H9 (cell line): ENCODE measurements at regions not wholly inside any gene's neighbourhood (a gene's known extent, or its start where the extent isn't known, plus 50 kb on each side); places are given as distances from the start of the nearest gene placed in this dataset.

ENCODE experiments used
- DNase-seq: peaks from one replicate; pipeline ENCODE4 v3.0.0-alpha.2; 2017
- H2AFZ ChIP-seq: one replicate; pipeline ENCODE4 v1.6.1; 2013; ENCODE audit warnings: mild to moderate bottlenecking, low read length, control low read depth, moderate library complexity
- H2AK5ac ChIP-seq: 2 replicates; pipeline ENCODE4 v1.6.1; 2013; ENCODE audit warnings: low read length, control low read depth, mixed read lengths; ENCODE audit not compliant: insufficient read length
- H2BK120ac ChIP-seq: one replicate; pipeline ENCODE4 v1.6.1; 2013; ENCODE audit warnings: low read depth, mild to moderate bottlenecking, low read length, control low read depth, inconsistent platforms; ENCODE audit not compliant: poor library complexity, severe bottlenecking
- H2BK12ac ChIP-seq: 2 replicates; pipeline ENCODE4 v1.6.1; 2013; ENCODE audit warnings: low read length, control low read depth, mixed read lengths, low read depth; ENCODE audit not compliant: insufficient read length
- H2BK15ac ChIP-seq: 2 replicates; pipeline ENCODE4 v1.6.1; 2013; ENCODE audit warnings: low read depth, low read length, control low read depth
- H2BK20ac ChIP-seq: one replicate; pipeline ENCODE4 v1.6.1; 2013; ENCODE audit warnings: low read depth, mild to moderate bottlenecking, low read length, control low read depth, inconsistent platforms; ENCODE audit not compliant: poor library complexity, severe bottlenecking
- H2BK5ac ChIP-seq: 2 replicates; pipeline ENCODE4 v1.6.1; 2013; ENCODE audit warnings: low read length, control low read depth, mixed read lengths; ENCODE audit not compliant: insufficient read length
- H3K14ac ChIP-seq: 2 replicates; pipeline ENCODE4 v1.6.1; 2013; ENCODE audit warnings: low read length, control low read depth; ENCODE audit not compliant: insufficient read depth
- H3K18ac ChIP-seq: 2 replicates; pipeline ENCODE4 v1.6.1; 2013; ENCODE audit warnings: low read depth, mild to moderate bottlenecking, mixed read lengths, low read length, control low read depth; ENCODE audit not compliant: insufficient read length
- H3K23ac ChIP-seq: 2 replicates; pipeline ENCODE4 v1.6.1; 2013; ENCODE audit warnings: low read length, control low read depth, mixed read lengths, low read depth; ENCODE audit not compliant: insufficient read length
- H3K23me2 ChIP-seq: 2 replicates; pipeline ENCODE4 v1.6.1; 2013; ENCODE audit warnings: low read depth, mild to moderate bottlenecking, mixed read lengths, low read length, control low read depth; ENCODE audit not compliant: insufficient read length, poor library complexity, severe bottlenecking
- H3K27ac ChIP-seq: 2 replicates; pipeline ENCODE4 v1.5.1; 2013; ENCODE audit warnings: low read length, control low read depth, mixed read lengths, low read depth; ENCODE audit not compliant: insufficient read length
- H3K27me3 ChIP-seq: 2 replicates; pipeline ENCODE4 v1.6.1; 2013; ENCODE audit warnings: low read length, control low read depth, inconsistent platforms; ENCODE audit not compliant: insufficient read depth
- H3K4ac ChIP-seq: 2 replicates; pipeline ENCODE4 v1.6.1; 2013; ENCODE audit warnings: low read depth, mild to moderate bottlenecking, control low read depth, inconsistent platforms, low read length, moderate library complexity
- H3K4me1 ChIP-seq: 2 replicates; pipeline ENCODE4 v1.6.1; 2013; ENCODE audit warnings: low read length, control low read depth, inconsistent platforms; ENCODE audit not compliant: insufficient read depth
- H3K4me2 ChIP-seq: 2 replicates; pipeline ENCODE4 v1.6.1; 2013; ENCODE audit warnings: low read length, control low read depth, mixed read lengths; ENCODE audit not compliant: insufficient read length, insufficient read depth
- H3K56ac ChIP-seq: 2 replicates; pipeline ENCODE4 v1.6.1; 2013; ENCODE audit warnings: low read depth, mild to moderate bottlenecking, mixed read lengths, low read length, control low read depth; ENCODE audit not compliant: insufficient read length
- H3K79me1 ChIP-seq: 2 replicates; pipeline ENCODE4 v1.6.1; 2013; ENCODE audit warnings: low read depth, mild to moderate bottlenecking, moderate library complexity, low read length, control low read depth, inconsistent platforms; ENCODE audit not compliant: insufficient read depth, poor library complexity, severe bottlenecking
- H3K79me2 ChIP-seq: 2 replicates; pipeline ENCODE4 v1.6.1; 2013; ENCODE audit warnings: low read length, control low read depth, inconsistent platforms; ENCODE audit not compliant: insufficient read depth
- H3K9ac ChIP-seq: 2 replicates; pipeline ENCODE4 v1.6.1; 2013; ENCODE audit warnings: low read length, control low read depth, mixed read lengths; ENCODE audit not compliant: insufficient read length; ENCODE audit errors: extremely low read depth
- H3K9me3 ChIP-seq: one replicate; pipeline ENCODE4 v1.6.1; 2013; ENCODE audit warnings: low read depth, low read length, inconsistent platforms; ENCODE audit not compliant: control insufficient read depth
- H3T11ph ChIP-seq: one replicate; pipeline ENCODE4 v1.6.1; 2013; ENCODE audit warnings: mild to moderate bottlenecking, low read length, control low read depth, inconsistent platforms
- H4K20me1 ChIP-seq: one replicate; pipeline ENCODE4 v1.6.1; 2013; ENCODE audit not compliant: control insufficient read depth, insufficient read length, insufficient read depth
- H4K5ac ChIP-seq: 2 replicates; pipeline ENCODE4 v1.6.1; 2013; ENCODE audit warnings: low read depth, mild to moderate bottlenecking, mixed read lengths, low read length, control low read depth; ENCODE audit not compliant: insufficient read length
- H4K8ac ChIP-seq: replicated peaks from 2 replicates; pipeline ENCODE4 v1.6.1; 2013; ENCODE audit warnings: low read length, control low read depth, mixed read lengths, low read depth; ENCODE audit not compliant: insufficient read length
- H4K91ac ChIP-seq: 2 replicates; pipeline ENCODE4 v1.6.1; 2013; ENCODE audit warnings: low read depth, mild to moderate bottlenecking, moderate library complexity, mixed read lengths, low read length, control low read depth; ENCODE audit not compliant: insufficient read length
- H3K27ac Mint-ChIP-seq, 3 experiments: 2 replicates in 2 of 3; 3 replicates in 1 of 3; pipeline ENCODE4 v1.8.0; 2020 to 2021; ENCODE audit warnings: mixed read lengths in 3 of 3, mild to moderate bottlenecking in 1 of 3, moderate library complexity in 1 of 3
- H3K27me3 Mint-ChIP-seq: 2 replicates; pipeline ENCODE4 v1.8.0; 2021; ENCODE audit warnings: low read depth, mild to moderate bottlenecking, moderate library complexity, mixed read lengths
- H3K36me3 Mint-ChIP-seq, 3 experiments: 2 replicates in 2 of 3; 3 replicates in 1 of 3; pipeline ENCODE4 v1.8.0; 2020 to 2021; ENCODE audit warnings: low read depth in 3 of 3, mixed read lengths in 3 of 3; ENCODE audit not compliant: insufficient read depth in 1 of 3
- H3K4me1 Mint-ChIP-seq, 2 experiments: 2 replicates each; pipeline ENCODE4 v1.8.0; 2020; ENCODE audit warnings: mixed read lengths in 2 of 2
- H3K4me3 Mint-ChIP-seq, 2 experiments: 2 replicates in 1 of 2; 3 replicates in 1 of 2; pipeline ENCODE4 v1.8.0; 2020 to 2021; ENCODE audit warnings: mild to moderate bottlenecking in 2 of 2, mixed read lengths in 2 of 2, moderate library complexity in 1 of 2
- H3K9me3 Mint-ChIP-seq, 2 experiments: 2 replicates in 1 of 2; 3 replicates in 1 of 2; pipeline ENCODE4 v1.8.0; 2020; ENCODE audit warnings: mild to moderate bottlenecking in 2 of 2, mixed read lengths in 2 of 2, moderate library complexity in 1 of 2
- WGBS: extraction: QIAGEN DNeasy Blood & Tissue Kit; methylation state at CpG from one replicate; pipeline ENCODE4 v1.1.7; 2013; ENCODE audit warnings: missing lambda C conversion rate, low lambda C conversion rate, mixed read lengths; ENCODE audit not compliant: insufficient read length; ENCODE audit errors: extremely low coverage; 5-methylcytosine and 5-hydroxymethylcytosine counted together
- TF ChIP-seq, protein P1 (sequence below): fragments of 200-600 bp; sonication (generic); conservative IDR thresholded peaks from 3 replicates; pipeline ENCODE4 v1.8.0; 2021; ENCODE audit warnings: antibody characterized with exemption, mild to moderate bottlenecking

DNA sequence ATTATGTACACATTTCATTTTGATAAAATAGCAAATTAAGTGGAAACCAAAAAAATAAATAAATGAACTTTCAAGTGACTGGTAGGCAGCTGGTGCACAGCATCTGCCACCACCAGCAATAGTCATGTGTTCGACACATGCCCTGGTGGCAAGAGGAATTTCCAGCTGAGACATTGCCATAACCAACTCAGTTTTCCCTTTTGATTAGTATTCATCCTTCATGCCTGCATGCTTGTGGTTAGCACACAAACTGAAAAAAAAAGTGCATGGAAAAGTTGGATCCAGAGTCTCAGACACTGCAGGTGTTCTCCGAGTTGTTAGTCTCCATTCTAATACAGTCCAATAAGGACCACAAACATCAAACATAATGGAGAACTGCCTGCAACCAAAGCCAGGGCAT is 156.0 kb upstream of the SOX4 start:
- no peaks in the 10 kb centered on the region for H3K36me3 Mint-ChIP-seq
- DNase-seq: no peak
- H2BK12ac ChIP-seq: no peak overlapping the region
- no peaks in the 10 kb centered on the region for H3K79me2 ChIP-seq
- H3K23ac ChIP-seq: no peak overlapping the region
- no peaks in the 10 kb centered on the region; a peak in 1 of 5 replicates for H3K9me3 Mint-ChIP-seq
- no peaks in the 10 kb centered on the region for H3K23me2 ChIP-seq
- H3K27ac ChIP-seq: no peak overlapping the region
- no peaks in the 10 kb centered on the region for H3K27me3 ChIP-seq
- no peak overlapping the region for H4K91ac ChIP-seq
- no peaks in the 10 kb centered on the region for H3K79me1 ChIP-seq
- no peaks in the 10 kb centered on the region for H3K27me3 Mint-ChIP-seq
- no peak overlapping the region for H3K56ac ChIP-seq
- H3K14ac ChIP-seq: no peak overlapping the region
- no peaks in the 10 kb centered on the region; the same call in 1 of the 2 replicates for H3K4me1 ChIP-seq
- no peak overlapping the region for H2AFZ ChIP-seq
- no peak overlapping the region for H3T11ph ChIP-seq
- no peak overlapping the region for H2AK5ac ChIP-seq
- H4K8ac ChIP-seq: no peak overlapping the region
- TF ChIP-seq, protein P1, sequence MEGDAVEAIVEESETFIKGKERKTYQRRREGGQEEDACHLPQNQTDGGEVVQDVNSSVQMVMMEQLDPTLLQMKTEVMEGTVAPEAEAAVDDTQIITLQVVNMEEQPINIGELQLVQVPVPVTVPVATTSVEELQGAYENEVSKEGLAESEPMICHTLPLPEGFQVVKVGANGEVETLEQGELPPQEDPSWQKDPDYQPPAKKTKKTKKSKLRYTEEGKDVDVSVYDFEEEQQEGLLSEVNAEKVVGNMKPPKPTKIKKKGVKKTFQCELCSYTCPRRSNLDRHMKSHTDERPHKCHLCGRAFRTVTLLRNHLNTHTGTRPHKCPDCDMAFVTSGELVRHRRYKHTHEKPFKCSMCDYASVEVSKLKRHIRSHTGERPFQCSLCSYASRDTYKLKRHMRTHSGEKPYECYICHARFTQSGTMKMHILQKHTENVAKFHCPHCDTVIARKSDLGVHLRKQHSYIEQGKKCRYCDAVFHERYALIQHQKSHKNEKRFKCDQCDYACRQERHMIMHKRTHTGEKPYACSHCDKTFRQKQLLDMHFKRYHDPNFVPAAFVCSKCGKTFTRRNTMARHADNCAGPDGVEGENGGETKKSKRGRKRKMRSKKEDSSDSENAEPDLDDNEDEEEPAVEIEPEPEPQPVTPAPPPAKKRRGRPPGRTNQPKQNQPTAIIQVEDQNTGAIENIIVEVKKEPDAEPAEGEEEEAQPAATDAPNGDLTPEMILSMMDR: no peak
- no peak overlapping the region for H3K9ac ChIP-seq
- H3K4me2 ChIP-seq: no peak overlapping the region
- H3K4me1 Mint-ChIP-seq: peaks cover 9 to 12% of the 10 kb centered on the region in 2 experiments; a peak in 3 of 4 replicates
- no peaks in the 10 kb centered on the region for H4K20me1 ChIP-seq
- H3K9me3 ChIP-seq: no peaks in the 10 kb centered on the region
- no peak overlapping the region for H2BK5ac ChIP-seq
- H3K18ac ChIP-seq: no peak overlapping the region
- no peak overlapping the region for H3K4ac ChIP-seq
- WGBS: no CpG with 5 or more reads among the region's 2 CpGs
- no peak overlapping the region for H3K4me3 Mint-ChIP-seq
- no peak overlapping the region for H2BK15ac ChIP-seq
- H4K5ac ChIP-seq: no peak overlapping the region
- H2BK120ac ChIP-seq: no peak overlapping the region
- H2BK20ac ChIP-seq: no peak overlapping the region
- H3K27ac Mint-ChIP-seq: no peak overlapping the region
